Neural progenitor cell (in vitro differentiated cells): ENCODE measurements at regions not wholly inside any gene's neighbourhood (a gene's known extent, or its start where the extent isn't known, plus 50 kb on each side); places are given as distances from the start of the nearest gene placed in this dataset.
"Not testable (repeated sequence)": the region's sequence is repeated elsewhere in the genome, so short reads cannot be mapped to it uniquely, and the experiment has no call there.

Experiments used
- DNase-seq: peaks from one replicate; pipeline ENCODE4 v3.0.0-alpha.2; 2016; ENCODE audit warnings: low spot score
- H2AFZ ChIP-seq: fragments of 200-600 bp; sonication (generic); replicated peaks from 2 replicates; pipeline ENCODE4 v1.6.1; 2016; ENCODE audit warnings: antibody characterized with exemption
- H3F3A ChIP-seq: fragments of 200-600 bp; sonication (generic); 2 replicates; pipeline ENCODE4 v1.6.1; 2016; ENCODE audit warnings: antibody characterized with exemption, low read depth
- H3K27ac ChIP-seq: fragments of 200-600 bp; sonication (generic); 2 replicates; pipeline ENCODE4 v1.5.1; 2016; ENCODE audit warnings: mild to moderate bottlenecking
- H3K27me3 ChIP-seq: fragments of 200-600 bp; sonication (generic); 2 replicates; pipeline ENCODE4 v1.6.1; 2016; ENCODE audit warnings: mild to moderate bottlenecking, moderate library complexity
- H3K36me3 ChIP-seq: fragments of 200-600 bp; sonication (generic); 2 replicates; pipeline ENCODE4 v1.5.1; 2016
- H3K4me1 ChIP-seq: fragments of 200-600 bp; sonication (generic); 2 replicates; pipeline ENCODE4 v1.6.1; 2016; ENCODE audit warnings: mixed run types
- H3K4me2 ChIP-seq: fragments of 200-600 bp; sonication (generic); 2 replicates; pipeline ENCODE4 v1.6.1; 2016
- H3K4me3 ChIP-seq: fragments of 200-600 bp; sonication (generic); 2 replicates; pipeline ENCODE4 v1.5.1; 2016
- H3K79me2 ChIP-seq: fragments of 200-600 bp; sonication (generic); 2 replicates; pipeline ENCODE4 v1.6.1; 2016; ENCODE audit warnings: low read depth
- H3K9ac ChIP-seq: fragments of 200-600 bp; sonication (generic); 2 replicates; pipeline ENCODE4 v1.6.1; 2016
- H3K9me3 ChIP-seq: fragments of 200-600 bp; sonication (generic); 2 replicates; pipeline ENCODE4 v1.5.1; 2016; ENCODE audit warnings: low read depth
- H4K20me1 ChIP-seq: fragments of 200-600 bp; sonication (generic); 2 replicates; pipeline ENCODE4 v1.6.1; 2016; ENCODE audit warnings: low read depth
- H3K27ac Mint-ChIP-seq: 3 replicates; pipeline ENCODE4 v1.8.0; 2021; ENCODE audit warnings: mixed read lengths
- H3K27me3 Mint-ChIP-seq: 2 replicates; pipeline ENCODE4 v1.8.0; 2022; ENCODE audit warnings: low read depth, mild to moderate bottlenecking, inconsistent platforms, moderate library complexity, mixed read lengths; ENCODE audit not compliant: insufficient read depth
- H3K36me3 Mint-ChIP-seq: 3 replicates; pipeline ENCODE4 v1.8.0; 2021; ENCODE audit warnings: mixed read lengths
- H3K4me1 Mint-ChIP-seq: 3 replicates; pipeline ENCODE4 v1.8.0; 2021; ENCODE audit warnings: mixed read lengths
- H3K4me3 Mint-ChIP-seq: 3 replicates; pipeline ENCODE4 v1.8.0; 2021; ENCODE audit warnings: mild to moderate bottlenecking, moderate library complexity, mixed read lengths
- H3K9me3 Mint-ChIP-seq: 3 replicates; pipeline ENCODE4 v1.8.0; 2020; ENCODE audit warnings: mixed read lengths
- EZH2 ChIP-seq: fragments of 200-600 bp; sonication (generic); IDR thresholded peaks from 2 replicates; pipeline ENCODE4 v1.6.1; 2017; ENCODE audit warnings: antibody characterized with exemption, mild to moderate bottlenecking, moderate library complexity
- EZH2phosphoT487 ChIP-seq: fragments of 200-600 bp; sonication (generic); IDR thresholded peaks from 2 replicates; pipeline ENCODE4 v1.6.1; 2017; ENCODE audit warnings: antibody characterized with exemption
- TF ChIP-seq, protein P1 (sequence below): fragments of 200-600 bp; sonication (generic); IDR thresholded peaks from 2 replicates; pipeline ENCODE4 v1.5.1; 2017; ENCODE audit warnings: antibody characterized with exemption, mild to moderate bottlenecking

DNA sequence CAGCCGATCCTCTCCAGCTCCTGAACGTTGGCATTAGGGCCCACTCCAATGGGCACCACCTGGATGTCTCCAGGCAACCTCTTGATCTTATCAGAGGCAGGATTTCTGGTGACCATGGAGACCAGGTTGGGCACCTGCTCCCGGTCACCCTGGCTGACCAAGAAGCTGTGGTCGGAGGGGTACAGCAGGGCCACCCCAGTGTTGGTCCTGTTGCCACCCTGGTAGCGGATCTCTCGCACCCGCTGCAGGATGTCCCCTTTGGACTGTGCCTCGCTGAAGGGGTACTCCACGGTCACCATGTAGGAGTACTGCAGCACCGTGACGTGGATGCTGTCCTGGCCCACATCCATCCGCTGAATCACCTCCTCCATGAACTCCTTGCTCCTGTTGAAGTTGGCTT, 104.3 kb upstream of the CCT8L2 start:
- H3K4me3 Mint-ChIP-seq, H3F3A ChIP-seq, H3K79me2 ChIP-seq, H3K9me3 ChIP-seq, H3K4me3 ChIP-seq, H3K27me3 ChIP-seq, H3K27me3 Mint-ChIP-seq, H4K20me1 ChIP-seq, H3K4me1 Mint-ChIP-seq, H2AFZ ChIP-seq, H3K9ac ChIP-seq, H3K36me3 Mint-ChIP-seq, H3K27ac Mint-ChIP-seq, H3K4me1 ChIP-seq, H3K27ac ChIP-seq, DNase-seq, H3K36me3 ChIP-seq, H3K4me2 ChIP-seq: not testable (repeated sequence)
- peaks cover 55% of the 10 kb centered on the region for H3K9me3 Mint-ChIP-seq

DNA sequence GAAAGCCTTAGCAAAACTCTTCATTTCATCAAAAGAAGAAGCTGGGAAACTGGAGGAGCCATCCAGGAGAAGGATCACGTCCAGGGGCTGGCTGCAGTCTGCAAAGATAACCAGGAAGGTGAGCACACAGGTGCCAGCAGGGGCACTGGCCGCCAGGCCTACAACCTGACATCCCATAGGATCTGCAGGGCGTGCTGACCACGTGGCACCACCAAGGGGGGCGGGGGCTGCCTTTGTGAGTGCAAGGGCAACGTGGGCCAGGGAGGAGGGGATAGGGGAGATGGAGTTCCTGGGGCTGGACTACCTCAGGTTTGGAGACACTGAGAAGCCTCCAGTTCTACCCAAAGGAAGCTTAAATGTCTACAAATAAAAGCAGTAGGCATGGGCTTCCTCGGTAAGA, 102.7 kb upstream of the CCT8L2 start:
- Histone ChIP-seq H4K20me1 (no peaks in the 10 kb centered on the region), H3K27me3 (no peaks in the 10 kb centered on the region), H3K9me3 (no peaks in the 10 kb centered on the region), H3K4me2 (no peak overlapping the region), H3F3A (no peaks in the 10 kb centered on the region), H3K79me2 (no peaks in the 10 kb centered on the region), H3K9ac (no peak overlapping the region), H2AFZ (no peak overlapping the region), H3K27ac (no peak overlapping the region), H3K4me1 (no peaks in the 10 kb centered on the region), H3K4me3 (no peak overlapping the region), H3K36me3 (no peaks in the 10 kb centered on the region)
- Mint-ChIP-seq H3K4me1 (no peaks in the 10 kb centered on the region), H3K27me3 (peaks cover 6% of the 10 kb centered on the region), H3K4me3 (no peak overlapping the region), H3K9me3 (peaks cover 56% of the 10 kb centered on the region), H3K36me3 (no peaks in the 10 kb centered on the region), H3K27ac (no peak overlapping the region)
- TF ChIP-seq, protein P1, sequence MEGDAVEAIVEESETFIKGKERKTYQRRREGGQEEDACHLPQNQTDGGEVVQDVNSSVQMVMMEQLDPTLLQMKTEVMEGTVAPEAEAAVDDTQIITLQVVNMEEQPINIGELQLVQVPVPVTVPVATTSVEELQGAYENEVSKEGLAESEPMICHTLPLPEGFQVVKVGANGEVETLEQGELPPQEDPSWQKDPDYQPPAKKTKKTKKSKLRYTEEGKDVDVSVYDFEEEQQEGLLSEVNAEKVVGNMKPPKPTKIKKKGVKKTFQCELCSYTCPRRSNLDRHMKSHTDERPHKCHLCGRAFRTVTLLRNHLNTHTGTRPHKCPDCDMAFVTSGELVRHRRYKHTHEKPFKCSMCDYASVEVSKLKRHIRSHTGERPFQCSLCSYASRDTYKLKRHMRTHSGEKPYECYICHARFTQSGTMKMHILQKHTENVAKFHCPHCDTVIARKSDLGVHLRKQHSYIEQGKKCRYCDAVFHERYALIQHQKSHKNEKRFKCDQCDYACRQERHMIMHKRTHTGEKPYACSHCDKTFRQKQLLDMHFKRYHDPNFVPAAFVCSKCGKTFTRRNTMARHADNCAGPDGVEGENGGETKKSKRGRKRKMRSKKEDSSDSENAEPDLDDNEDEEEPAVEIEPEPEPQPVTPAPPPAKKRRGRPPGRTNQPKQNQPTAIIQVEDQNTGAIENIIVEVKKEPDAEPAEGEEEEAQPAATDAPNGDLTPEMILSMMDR, result no peak
- TF ChIP-seq EZH2phosphoT487 (no peak), EZH2 (no peak)
- no peak for DNase-seq

DNA sequence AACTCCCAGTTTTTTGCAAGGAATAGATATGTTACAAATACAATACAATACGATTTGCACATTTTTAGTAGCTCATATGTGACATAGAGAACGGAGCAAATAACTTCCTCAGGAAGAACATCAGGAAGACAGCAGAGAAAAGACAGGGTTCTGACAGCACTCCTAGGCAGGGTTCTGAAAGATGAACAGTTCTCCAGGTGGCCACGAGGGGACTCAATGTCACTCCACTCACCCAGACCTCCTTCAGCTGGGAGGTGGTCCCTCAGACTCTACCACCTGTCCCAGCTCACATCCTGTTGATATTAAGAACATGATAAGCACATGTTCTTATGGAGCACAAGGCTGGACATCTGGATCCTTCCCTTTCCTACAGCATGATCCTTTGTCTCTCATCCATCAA, 101.1 kb upstream of the CCT8L2 start:
- not testable (repeated sequence) for DNase-seq, H3K9me3 ChIP-seq, H3K36me3 Mint-ChIP-seq, H4K20me1 ChIP-seq, H3K4me2 ChIP-seq, H3K9ac ChIP-seq, H2AFZ ChIP-seq, H3K4me3 ChIP-seq, H3K36me3 ChIP-seq, H3K27ac Mint-ChIP-seq, H3K4me1 Mint-ChIP-seq, H3K27ac ChIP-seq, H3K27me3 ChIP-seq, H3K4me3 Mint-ChIP-seq, H3K79me2 ChIP-seq, H3K27me3 Mint-ChIP-seq, H3K4me1 ChIP-seq, H3F3A ChIP-seq
- H3K9me3 Mint-ChIP-seq, result peaks cover 52% of the 10 kb centered on the region

GRCh38 chr22:16689358-16689757, 96.7 kb upstream of the CCT8L2 start:
- not testable (repeated sequence) for H3K4me2 ChIP-seq, H3K27me3 Mint-ChIP-seq, H3K4me1 ChIP-seq, H4K20me1 ChIP-seq, H3K36me3 ChIP-seq, H3K27ac Mint-ChIP-seq, H3K79me2 ChIP-seq, H3K27ac ChIP-seq, H3K4me3 Mint-ChIP-seq, DNase-seq, H3F3A ChIP-seq, H3K27me3 ChIP-seq, H3K4me3 ChIP-seq, H3K9me3 ChIP-seq, H2AFZ ChIP-seq, H3K4me1 Mint-ChIP-seq, H3K36me3 Mint-ChIP-seq, H3K9ac ChIP-seq
- H3K9me3 Mint-ChIP-seq, result peaks cover 37% of the 10 kb centered on the region

GRCh38 chr22:16681290-16681689, 88.7 kb upstream of the CCT8L2 start:
- H3F3A ChIP-seq, H3K4me2 ChIP-seq, H3K27ac ChIP-seq, H2AFZ ChIP-seq, H3K9ac ChIP-seq, H3K4me1 Mint-ChIP-seq, H3K36me3 Mint-ChIP-seq, H3K4me3 ChIP-seq, H3K4me3 Mint-ChIP-seq, H3K79me2 ChIP-seq, H3K27me3 ChIP-seq, H3K27ac Mint-ChIP-seq, H3K27me3 Mint-ChIP-seq, DNase-seq, H3K36me3 ChIP-seq, H3K4me1 ChIP-seq, H4K20me1 ChIP-seq: not testable (repeated sequence)
- peaks cover 16% of the 10 kb centered on the region for H3K9me3 ChIP-seq
- H3K9me3 Mint-ChIP-seq, result peaks cover 26% of the 10 kb centered on the region

- H3K4me3 ChIP-seq, H3K27me3 ChIP-seq, DNase-seq, H3K9ac ChIP-seq, H3K4me1 Mint-ChIP-seq, H3K36me3 ChIP-seq, H3K79me2 ChIP-seq, H4K20me1 ChIP-seq, H3K36me3 Mint-ChIP-seq, H3K27ac Mint-ChIP-seq, H3K4me3 Mint-ChIP-seq, H3F3A ChIP-seq, H3K27me3 Mint-ChIP-seq, H2AFZ ChIP-seq, H3K4me1 ChIP-seq, H3K4me2 ChIP-seq, H3K27ac ChIP-seq: not testable (repeated sequence)
- H3K9me3 Mint-ChIP-seq, result peaks cover 30% of the 10 kb centered on the region
- H3K9me3 ChIP-seq, result peaks cover 22% of the 10 kb centered on the region
These were observed 87.7 kb upstream of the CCT8L2 start for GRCh38 chr22:16680209-16680899.

- not testable (repeated sequence) for H3K36me3 ChIP-seq, H3K4me1 Mint-ChIP-seq, H3F3A ChIP-seq, H4K20me1 ChIP-seq, H3K27ac ChIP-seq, H3K4me1 ChIP-seq, H3K27ac Mint-ChIP-seq, H3K4me3 Mint-ChIP-seq, H3K4me2 ChIP-seq, H3K27me3 Mint-ChIP-seq, DNase-seq, H3K9ac ChIP-seq, H3K79me2 ChIP-seq, H3K4me3 ChIP-seq, H3K27me3 ChIP-seq, H3K36me3 Mint-ChIP-seq, H2AFZ ChIP-seq
- peaks cover 28% of the 10 kb centered on the region for H3K9me3 Mint-ChIP-seq
- peaks cover 22% of the 10 kb centered on the region for H3K9me3 ChIP-seq
These were observed 86.7 kb upstream of the CCT8L2 start for GRCh38 chr22:16679191-16679834.
